ENCODE measurements at regions not wholly inside any gene's neighbourhood (a gene's known extent, or its start where the extent isn't known, plus 50 kb on each side); places are given as distances from the start of the nearest gene placed in this dataset.

- H3K4me3 ChIP-seq (ENCODE audit: low read depth, low read length), result no peak overlapping the region
- no peak for DNase-seq (ENCODE audit: low read depth)
- TF ChIP-seq, protein P1, sequence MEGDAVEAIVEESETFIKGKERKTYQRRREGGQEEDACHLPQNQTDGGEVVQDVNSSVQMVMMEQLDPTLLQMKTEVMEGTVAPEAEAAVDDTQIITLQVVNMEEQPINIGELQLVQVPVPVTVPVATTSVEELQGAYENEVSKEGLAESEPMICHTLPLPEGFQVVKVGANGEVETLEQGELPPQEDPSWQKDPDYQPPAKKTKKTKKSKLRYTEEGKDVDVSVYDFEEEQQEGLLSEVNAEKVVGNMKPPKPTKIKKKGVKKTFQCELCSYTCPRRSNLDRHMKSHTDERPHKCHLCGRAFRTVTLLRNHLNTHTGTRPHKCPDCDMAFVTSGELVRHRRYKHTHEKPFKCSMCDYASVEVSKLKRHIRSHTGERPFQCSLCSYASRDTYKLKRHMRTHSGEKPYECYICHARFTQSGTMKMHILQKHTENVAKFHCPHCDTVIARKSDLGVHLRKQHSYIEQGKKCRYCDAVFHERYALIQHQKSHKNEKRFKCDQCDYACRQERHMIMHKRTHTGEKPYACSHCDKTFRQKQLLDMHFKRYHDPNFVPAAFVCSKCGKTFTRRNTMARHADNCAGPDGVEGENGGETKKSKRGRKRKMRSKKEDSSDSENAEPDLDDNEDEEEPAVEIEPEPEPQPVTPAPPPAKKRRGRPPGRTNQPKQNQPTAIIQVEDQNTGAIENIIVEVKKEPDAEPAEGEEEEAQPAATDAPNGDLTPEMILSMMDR (IDR thresholded peaks at IDR 0.05; ENCODE audit: insufficient read depth, low read length), result no peak
Measured at GRCh38 chr2:12539776-12540562, 176.8 kb upstream of the TRIB2 start.

GRCh38 chr2:12543076-12543977, 173.4 kb upstream of the TRIB2 start:
- TF ChIP-seq, protein P1 (IDR thresholded peaks at IDR 0.05; ENCODE audit: insufficient read depth, low read length), result no peak
- no peak overlapping the region for H3K4me3 ChIP-seq (ENCODE audit: low read depth, low read length)
- DNase-seq (ENCODE audit: low read depth), result no peak

- peak; percentile 83 for DNase-seq (ENCODE audit: low read depth)
- no peak overlapping the region for H3K4me3 ChIP-seq (ENCODE audit: low read depth, low read length)
- TF ChIP-seq, protein P1 (IDR thresholded peaks at IDR 0.05; ENCODE audit: insufficient read depth, low read length), result no peak
Measured at GRCh38 chr2:12543978-12544558, 172.7 kb upstream of the TRIB2 start.

DNA sequence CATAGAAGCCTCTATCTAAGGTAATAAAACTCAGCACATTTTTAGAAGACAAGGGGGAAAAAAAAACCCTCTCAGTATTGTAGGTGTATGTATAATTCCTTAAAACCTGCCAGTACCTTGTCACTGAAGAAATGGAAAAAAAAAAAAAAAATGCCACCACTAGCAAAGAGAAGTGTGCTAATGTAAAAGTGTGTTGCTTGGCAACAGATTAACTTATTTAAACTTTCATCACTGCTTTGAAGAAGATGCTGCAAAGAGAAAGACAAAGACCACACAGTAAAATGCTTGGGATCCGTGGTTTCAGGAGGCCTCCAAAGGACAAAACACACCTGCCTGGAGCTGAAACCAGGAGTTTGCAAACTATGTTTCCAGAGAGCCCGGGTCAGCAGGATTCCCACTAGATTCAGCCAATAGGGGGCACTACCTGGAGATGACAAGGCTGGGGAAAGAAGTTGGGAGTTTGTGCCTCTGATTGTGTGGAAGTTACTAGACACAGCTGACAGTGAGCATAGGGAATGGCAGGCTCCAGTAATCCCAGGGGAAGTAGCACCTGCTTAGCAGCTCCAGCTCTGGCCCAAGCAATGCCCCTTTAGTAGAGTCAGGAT, 169.1 kb upstream of the TRIB2 start:
- TF ChIP-seq, protein P1 (IDR thresholded peaks at IDR 0.05; ENCODE audit: insufficient read depth, low read length), result no peak
- no peak overlapping the region for H3K4me3 ChIP-seq (ENCODE audit: low read depth, low read length)
- no peak for DNase-seq (ENCODE audit: low read depth)

DNA sequence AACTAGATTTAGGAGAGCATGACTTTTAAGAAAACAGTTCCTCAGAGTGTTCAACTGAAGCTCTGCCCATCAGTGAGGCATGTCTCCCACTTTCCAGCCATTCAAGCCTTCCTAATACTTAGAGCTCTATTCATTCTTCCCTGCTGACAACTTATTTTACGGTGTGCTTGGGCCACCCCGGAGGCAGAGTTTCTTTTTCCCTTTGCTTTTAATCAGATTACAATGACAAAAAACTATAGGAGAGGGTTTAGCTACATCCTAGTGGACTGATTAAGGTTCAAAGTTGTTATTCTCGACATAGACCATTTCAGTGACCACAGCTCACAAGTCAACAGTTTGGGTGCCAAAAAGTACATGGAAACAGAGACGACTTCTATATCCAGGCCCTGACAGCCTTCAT, 167.8 kb upstream of the TRIB2 start:
- TF ChIP-seq, protein P1 (IDR thresholded peaks at IDR 0.05; ENCODE audit: insufficient read depth, low read length), result no peak
- no peak for DNase-seq (ENCODE audit: low read depth)
- no peak overlapping the region for H3K4me3 ChIP-seq (ENCODE audit: low read depth, low read length)

DNA sequence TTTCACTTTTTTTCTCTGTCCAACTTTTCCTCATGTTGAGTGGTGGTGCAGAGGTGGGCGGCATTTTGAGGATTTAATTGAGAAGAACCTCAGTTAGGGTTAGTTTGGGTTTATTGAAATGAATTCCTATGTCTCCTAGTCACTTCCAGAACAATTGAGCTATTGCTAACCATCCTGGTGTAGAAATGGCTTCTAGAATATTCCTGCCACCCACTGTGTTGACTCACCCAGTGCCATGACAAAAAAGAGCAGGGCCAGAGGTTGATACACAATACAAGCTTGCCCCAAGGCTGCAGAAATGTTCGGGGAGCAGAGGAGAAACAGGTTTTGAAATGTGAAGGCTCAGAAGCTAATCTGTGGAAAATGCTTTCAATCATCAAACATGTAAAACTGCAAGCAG, 167.1 kb upstream of the TRIB2 start:
- no peak overlapping the region for H3K4me3 ChIP-seq (ENCODE audit: low read depth, low read length)
- TF ChIP-seq, protein P1 (IDR thresholded peaks at IDR 0.05; ENCODE audit: insufficient read depth, low read length), result no peak
- peak; percentile 48 for DNase-seq (ENCODE audit: low read depth)
